HL-60 (cell line): ENCODE measurements at regions not wholly inside any gene's neighbourhood (a gene's known extent, or its start where the extent isn't known, plus 50 kb on each side); places are given as distances from the start of the nearest gene placed in this dataset.

Experiments
- DNase-seq, 2 experiments: peaks; one replicate each; pipeline ENCODE4 v3.0.0-alpha.2; 2010 to 2020; ENCODE audit warnings: low read depth in 1 of 2, low spot score in 1 of 2
- H3K27ac ChIP-seq: fragments of 250-450 bp; sonication (Bioruptor Pico); replicated peaks from 2 replicates; pipeline ENCODE4 v1.5.1; 2020; ENCODE audit warnings: mild to moderate bottlenecking, moderate library complexity
- H3K27me3 ChIP-seq: fragments of 250-450 bp; sonication (Bioruptor Pico); 2 replicates; pipeline ENCODE4 v1.5.1; 2021; ENCODE audit warnings: mild to moderate bottlenecking, moderate library complexity; ENCODE audit not compliant: insufficient read depth, poor library complexity, severe bottlenecking
- H3K4me3 ChIP-seq: replicated peaks from 2 replicates; pipeline ENCODE4 v1.5.1; 2011; ENCODE audit warnings: mild to moderate bottlenecking, control low read depth, low read length; ENCODE audit not compliant: insufficient read depth
- CTCF ChIP-seq: IDR thresholded peaks from one replicate; pipeline ENCODE4 v1.5.1; 2011; ENCODE audit warnings: low read length, control low read depth, inconsistent platforms; ENCODE audit not compliant: insufficient read depth
- GABPA ChIP-seq: IDR thresholded peaks from 2 replicates; pipeline ENCODE4 v1.6.1; 2012; ENCODE audit warnings: low read depth
- POLR2AphosphoS5 ChIP-seq: IDR thresholded peaks from 2 replicates; pipeline ENCODE4 v1.6.1; 2012; ENCODE audit warnings: low read depth
- REST ChIP-seq: IDR thresholded peaks from 2 replicates; pipeline ENCODE4 v1.6.1; 2012; ENCODE audit warnings: low read depth; ENCODE audit not compliant: insufficient replicate concordance
- SPI1 ChIP-seq: IDR thresholded peaks from 2 replicates; pipeline ENCODE4 v1.6.1; 2012; ENCODE audit warnings: low read depth, mild to moderate bottlenecking, borderline replicate concordance

- H3K27ac ChIP-seq: no peak overlapping the region
- no peaks in the 10 kb centered on the region for H3K27me3 ChIP-seq
- no peak for DNase-seq
- TF ChIP-seq SPI1 (no peak), CTCF (no peak)
- no peak overlapping the region for H3K4me3 ChIP-seq
These were observed 65.0 kb upstream of the IL6 start for GRCh38 chr7:22662036-22662435.

GRCh38 chr7:22660732-22661131 is 66.3 kb upstream of the IL6 start:
- no peak overlapping the region for H3K27ac ChIP-seq
- TF ChIP-seq CTCF (peak; percentile 19), REST (no peak), POLR2AphosphoS5 (no peak), GABPA (no peak)
- H3K27me3 ChIP-seq: no peaks in the 10 kb centered on the region
- DNase-seq: no peak
- H3K4me3 ChIP-seq: no peak overlapping the region

GRCh38 chr7:22660293-22660692 is 66.7 kb upstream of the IL6 start:
- H3K27ac ChIP-seq: no peak overlapping the region
- TF ChIP-seq GABPA (no peak), REST (no peak), POLR2AphosphoS5 (no peak), SPI1 (no peak), CTCF (no peak)
- H3K4me3 ChIP-seq: no peak overlapping the region
- no peaks in the 10 kb centered on the region for H3K27me3 ChIP-seq
- DNase-seq: no peak

GRCh38 chr7:22659741-22660140 is 67.3 kb upstream of the IL6 start:
- Histone ChIP-seq H3K27ac (no peak overlapping the region), H3K4me3 (no peak overlapping the region), H3K27me3 (no peaks in the 10 kb centered on the region)
- no peak for TF ChIP-seq CTCF
- TF ChIP-seq REST: no peak
- TF ChIP-seq POLR2AphosphoS5: no peak
- TF ChIP-seq GABPA: no peak
- DNase-seq: no peak
